Esophagus squamous epithelium (tissue), 5 donors: ENCODE measurements at regions not wholly inside any gene's neighbourhood (a gene's known extent, or its start where the extent isn't known, plus 50 kb on each side); places are given as distances from the start of the nearest gene placed in this dataset.

Experiments
- DNase-seq: peaks from one replicate; lab custom pipeline; 2025; lab: John Stamatoyannopoulos, UW
- H3K27ac ChIP-seq, 4 donors: fragments of 200-600 bp; sonication (generic); one replicate each; pipeline ENCODE4 v1.5.1; 2016 to 2019; ENCODE audit warnings: mild to moderate bottlenecking in 1 of 4
- H3K27me3 ChIP-seq, 4 donors: fragments of 200-600 bp; sonication (generic); 1 replicate in 3 of 4; 2 replicates in 1 of 4; pipeline versions ENCODE4 v1.5.1 to v1.6.0; 2017 to 2021; ENCODE audit warnings: antibody characterized with exemption in 1 of 4
- H3K36me3 ChIP-seq, 3 donors: fragments of 200-600 bp; sonication (generic); one replicate each; pipeline ENCODE4 v1.5.1; 2016 to 2019
- H3K4me1 ChIP-seq, 3 donors: fragments of 200-600 bp; sonication (generic); one replicate each; pipeline ENCODE4 v1.5.1; 2017 to 2019
- H3K4me3 ChIP-seq, 4 donors: fragments of 200-600 bp; sonication (generic); 1 replicate in 3 of 4; 2 replicates in 1 of 4; pipeline ENCODE4 v1.5.1; 2016 to 2019; ENCODE audit warnings: mild to moderate bottlenecking in 2 of 4, moderate library complexity in 1 of 4
- H3K9me3 ChIP-seq, 3 donors: fragments of 200-600 bp; sonication (generic); one replicate each; pipeline ENCODE4 v1.5.1; 2016 to 2019
- CTCF ChIP-seq, 6 experiments: fragments of 450-650 bp in 4 of 6; fragments of 200-600 bp in 2 of 6; sonication (generic) in 2 of 6; IDR thresholded peaks; one replicate each; pipeline ENCODE4 v1.5.1; 2016 to 2019; ENCODE audit warnings: antibody characterized with exemption in 6 of 6, mild to moderate bottlenecking in 4 of 6, moderate library complexity in 4 of 6
- POLR2A ChIP-seq, 4 donors: fragments of 450-650 bp; IDR thresholded peaks; one replicate each; pipeline ENCODE4 v1.6.1; 2017; ENCODE audit warnings: antibody characterized with exemption in 4 of 4, mild to moderate bottlenecking in 4 of 4, moderate library complexity in 3 of 4
- WGBS, 2 donors: methylation state at CpG; one replicate each; pipeline ENCODE4 v1.1.5; 2018; 5-methylcytosine and 5-hydroxymethylcytosine counted together
- intact Hi-C: fragments of 100-400 bp; cut with DNase I; formaldehyde crosslinking; loops from one replicate; pipeline ENCODE4 v1.15.0; 2022
- donor health status: DM: yes; HTN: yes; CAD: no.

GRCh38 chr6:1516742-1517520, 92.8 kb upstream of the FOXC1 start:
- DNase-seq: no peak
- H3K27ac ChIP-seq: no peak overlapping the region
- H3K9me3 ChIP-seq: no peaks in the 10 kb centered on the region
- no peak overlapping the region for H3K4me3 ChIP-seq
- TF ChIP-seq POLR2A (IDR thresholded peaks at IDR 0.05) (no peak), CTCF (IDR thresholded peaks at IDR 0.05) (no peak)
- no peaks in the 10 kb centered on the region for H3K4me1 ChIP-seq
- intact Hi-C loops: no loop called here
- 70 to 83% methylated on average over 5 to 9 of the region's 14 CpGs for WGBS, 2 donors
- H3K36me3 ChIP-seq: no peaks in the 10 kb centered on the region
- peaks cover 0 to 34% (median 0%) of the 10 kb centered on the region in 4 donors for H3K27me3 ChIP-seq

GRCh38 chr6:1518855-1519254, 90.9 kb upstream of the FOXC1 start:
- Histone ChIP-seq H3K27ac (no peak overlapping the region), H3K4me1 (peaks cover 0 to 3% (median 2%) of the 10 kb centered on the region in 3 donors), H3K27me3 (peaks cover 0 to 54% (median 0%) of the 10 kb centered on the region in 4 donors), H3K36me3 (no peaks in the 10 kb centered on the region), H3K4me3 (no peak overlapping the region), H3K9me3 (no peaks in the 10 kb centered on the region)
- TF ChIP-seq CTCF (IDR thresholded peaks at IDR 0.05): no peak
- TF ChIP-seq POLR2A (IDR thresholded peaks at IDR 0.05): no peak
- WGBS, 2 donors: 88 to 100% methylated on average over 6 to 8 of the region's 8 CpGs
- DNase-seq: no peak
- intact Hi-C loops: no loop called here

GRCh38 chr6:1519597-1519996, 90.1 kb upstream of the FOXC1 start:
- H3K27ac ChIP-seq: no peak overlapping the region
- WGBS, 2 donors: 66 to 68% methylated on average over 3 of the region's 4 CpGs
- no peak for DNase-seq
- intact Hi-C loops: no loop called here
- peaks cover 0 to 9% (median 7%) of the 10 kb centered on the region in 3 donors for H3K4me1 ChIP-seq
- no peak overlapping the region for H3K4me3 ChIP-seq
- TF ChIP-seq CTCF (IDR thresholded peaks at IDR 0.05): no peak
- no peak for TF ChIP-seq POLR2A (IDR thresholded peaks at IDR 0.05)
- H3K27me3 ChIP-seq: peaks cover 0 to 59% (median 0%) of the 10 kb centered on the region in 4 donors
- no peaks in the 10 kb centered on the region for H3K9me3 ChIP-seq
- H3K36me3 ChIP-seq: no peaks in the 10 kb centered on the region

- intact Hi-C loops: no loop called here
Measured at GRCh38 chr6:1522779-1523178, 86.9 kb upstream of the FOXC1 start.

More at GRCh38 chr6:1522779-1523178, 86.9 kb upstream of the FOXC1 start:
- Histone ChIP-seq H3K27ac (no peak overlapping the region), H3K36me3 (no peaks in the 10 kb centered on the region), H3K4me3 (no peak overlapping the region), H3K4me1 (peaks cover 12 to 32% (median 16%) of the 10 kb centered on the region in 3 donors), H3K27me3 (peaks cover 0 to 39% (median 0%) of the 10 kb centered on the region in 4 donors), H3K9me3 (no peaks in the 10 kb centered on the region)
- DNase-seq: no peak
- no peak for TF ChIP-seq CTCF (IDR thresholded peaks at IDR 0.05)
- no peak for TF ChIP-seq POLR2A (IDR thresholded peaks at IDR 0.05)
- 42 to 75% methylated on average over 2 to 6 of the region's 7 CpGs for WGBS, 2 donors
